PC-9 (cell line): ENCODE measurements at regions not wholly inside any gene's neighbourhood (a gene's known extent, or its start where the extent isn't known, plus 50 kb on each side); places are given as distances from the start of the nearest gene placed in this dataset.

Source experiments
- BruUV-seq: library from RNA; stranded (reverse); fragments of 400-500 nt; replicated peaks from 2 replicates; lab custom pipeline; 2021; lab: Mats Ljungman, UMichigan
- CTCF ChIA-PET: fragments of 300-600 bp; sonication (Branson Sonifier 250); formaldehyde crosslinking; loops from one replicate; lab custom pipeline; 2022; ENCODE audit warnings: antibody characterized with exemption; lab: Charles Lee
- POLR2A ChIA-PET: fragments of 300-600 bp; sonication (Branson Sonifier 250); formaldehyde crosslinking; loops from one replicate; lab custom pipeline; 2022; ENCODE audit warnings: antibody characterized with exemption; ENCODE audit not compliant: unreplicated experiment; lab: Charles Lee
- DNase-seq, 2 experiments: peaks; one replicate each; pipeline versions ENCODE4 v3.0.0 to v3.0.0-alpha.2; 2015 to 2022; ENCODE audit warnings: mixed read lengths in 1 of 2
- H2AFZ ChIP-seq: fragments of 200-600 bp; sonication (generic); 2 replicates; pipeline ENCODE4 v1.8.1; 2017; ENCODE audit warnings: antibody characterized with exemption
- H3F3A ChIP-seq: fragments of 200-600 bp; sonication (generic); 2 replicates; pipeline ENCODE4 v1.8.1; 2017; ENCODE audit warnings: antibody characterized with exemption, mild to moderate bottlenecking, low read depth; ENCODE audit not compliant: insufficient read depth
- H3K27ac ChIP-seq: fragments of 200-600 bp; sonication (generic); 2 replicates; pipeline ENCODE4 v1.6.1; 2016; ENCODE audit warnings: mixed run types
- H3K27me3 ChIP-seq: fragments of 200-600 bp; sonication (generic); 2 replicates; pipeline ENCODE4 v1.6.1; 2016; ENCODE audit warnings: low read depth, mixed run types; ENCODE audit not compliant: insufficient read depth
- H3K36me3 ChIP-seq: fragments of 200-600 bp; sonication (generic); 2 replicates; pipeline ENCODE4 v1.6.1; 2016; ENCODE audit warnings: low read depth, mixed run types
- H3K4me1 ChIP-seq: fragments of 200-600 bp; sonication (generic); replicated peaks from 2 replicates; pipeline ENCODE4 v1.6.1; 2016; ENCODE audit warnings: mixed run types; ENCODE audit not compliant: insufficient read depth
- H3K4me2 ChIP-seq: fragments of 200-600 bp; sonication (generic); 2 replicates; pipeline ENCODE4 v1.6.1; 2017; ENCODE audit warnings: mixed run types
- H3K4me3 ChIP-seq: fragments of 200-600 bp; sonication (generic); 2 replicates; pipeline ENCODE4 v1.6.1; 2016; ENCODE audit warnings: mixed run types
- H3K79me2 ChIP-seq: fragments of 200-600 bp; sonication (generic); 2 replicates; pipeline ENCODE4 v1.6.1; 2017; ENCODE audit warnings: low read depth, mixed run types
- H3K9me2 ChIP-seq: fragments of 200-600 bp; sonication (generic); 2 replicates; pipeline ENCODE4 v1.8.1; 2017; ENCODE audit warnings: mild to moderate bottlenecking; ENCODE audit not compliant: insufficient read depth
- H3K9me3 ChIP-seq: fragments of 200-600 bp; sonication (generic); 2 replicates; pipeline ENCODE4 v1.8.1; 2016; ENCODE audit warnings: low read depth; ENCODE audit not compliant: insufficient read depth
- H4K20me1 ChIP-seq: fragments of 200-600 bp; sonication (generic); 2 replicates; pipeline ENCODE4 v1.8.1; 2017; ENCODE audit not compliant: insufficient read depth
- EZH2 ChIP-seq: fragments of 200-600 bp; sonication (generic); IDR thresholded peaks from 2 replicates; pipeline ENCODE4 v1.8.0; 2017; ENCODE audit warnings: antibody characterized with exemption, low read depth
- intact Hi-C: fragments of 100-400 bp; cut with micrococcal nuclease; formaldehyde crosslinking; loops from one replicate; pipeline ENCODE4 v1.10.0; 2022; ENCODE audit not compliant: unreplicated experiment
- TF ChIP-seq, protein P1 (sequence below): fragments of 200-600 bp; sonication (generic); conservative IDR thresholded peaks from 2 replicates; pipeline ENCODE4 v1.6.1; 2017; ENCODE audit warnings: mixed run types, antibody characterized with exemption, mild to moderate bottlenecking, moderate library complexity

DNA sequence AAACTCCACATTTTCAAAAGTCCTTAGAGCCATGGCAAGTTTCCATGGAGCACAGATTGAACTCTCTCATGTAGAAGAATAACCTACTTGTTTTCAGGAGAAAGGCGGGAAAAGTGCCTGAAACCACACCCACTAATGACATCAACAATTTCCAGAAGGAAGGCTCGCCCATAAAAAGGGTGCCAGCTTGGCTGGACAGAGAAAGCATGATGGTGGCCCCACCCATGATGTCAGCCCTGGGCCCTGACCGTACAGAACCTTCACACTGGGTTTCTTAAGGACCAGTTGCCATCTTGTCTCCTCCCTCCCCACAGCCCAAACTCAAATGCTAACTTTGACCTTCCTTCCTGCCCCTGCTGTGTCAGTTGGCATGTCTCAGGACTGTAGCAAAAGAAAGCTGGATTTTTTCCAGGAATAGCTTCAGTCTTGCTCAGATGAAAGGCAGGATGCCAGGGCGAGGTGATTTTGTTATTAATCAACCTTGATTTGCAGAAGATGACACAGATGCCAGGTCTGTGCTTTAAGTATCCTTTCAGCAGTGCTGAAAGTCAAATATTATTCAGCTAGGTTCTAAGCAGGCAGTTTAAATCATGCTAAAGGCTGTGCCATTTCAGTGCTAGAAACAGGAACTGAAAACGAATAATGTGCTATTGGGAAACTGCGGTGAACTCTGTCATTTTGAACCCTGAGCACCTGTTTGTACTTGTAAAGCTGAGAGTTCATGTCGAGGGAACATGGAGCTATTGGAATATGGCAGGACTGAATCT, 89.5 kb upstream of the RFC3 start:
- no peak for DNase-seq
- no peak overlapping the region for H2AFZ ChIP-seq
- ChIA-PET POLR2A (interaction anchor here (0.6 kb wide), 1 partner anchor 353 kb away, joined by 10 read pairs; no protein-coding TSS in a partner anchor), CTCF (no interaction called here)
- no peaks in the 10 kb centered on the region for H3K9me2 ChIP-seq
- no peaks in the 10 kb centered on the region for H3K79me2 ChIP-seq
- no peak overlapping the region for H3K4me2 ChIP-seq
- peaks cover 6% of the 10 kb centered on the region; the same call in 1 of the 2 replicates for H3K4me1 ChIP-seq
- H3K9me3 ChIP-seq, result no peaks in the 10 kb centered on the region
- H3F3A ChIP-seq, result no peaks in the 10 kb centered on the region
- no peaks in the 10 kb centered on the region for H3K36me3 ChIP-seq
- H4K20me1 ChIP-seq, result no peaks in the 10 kb centered on the region
- no peak overlapping the region for H3K4me3 ChIP-seq
- H3K27me3 ChIP-seq, result no peaks in the 10 kb centered on the region
- BruUV-seq, result no TSS peak
- TF ChIP-seq, protein P1, sequence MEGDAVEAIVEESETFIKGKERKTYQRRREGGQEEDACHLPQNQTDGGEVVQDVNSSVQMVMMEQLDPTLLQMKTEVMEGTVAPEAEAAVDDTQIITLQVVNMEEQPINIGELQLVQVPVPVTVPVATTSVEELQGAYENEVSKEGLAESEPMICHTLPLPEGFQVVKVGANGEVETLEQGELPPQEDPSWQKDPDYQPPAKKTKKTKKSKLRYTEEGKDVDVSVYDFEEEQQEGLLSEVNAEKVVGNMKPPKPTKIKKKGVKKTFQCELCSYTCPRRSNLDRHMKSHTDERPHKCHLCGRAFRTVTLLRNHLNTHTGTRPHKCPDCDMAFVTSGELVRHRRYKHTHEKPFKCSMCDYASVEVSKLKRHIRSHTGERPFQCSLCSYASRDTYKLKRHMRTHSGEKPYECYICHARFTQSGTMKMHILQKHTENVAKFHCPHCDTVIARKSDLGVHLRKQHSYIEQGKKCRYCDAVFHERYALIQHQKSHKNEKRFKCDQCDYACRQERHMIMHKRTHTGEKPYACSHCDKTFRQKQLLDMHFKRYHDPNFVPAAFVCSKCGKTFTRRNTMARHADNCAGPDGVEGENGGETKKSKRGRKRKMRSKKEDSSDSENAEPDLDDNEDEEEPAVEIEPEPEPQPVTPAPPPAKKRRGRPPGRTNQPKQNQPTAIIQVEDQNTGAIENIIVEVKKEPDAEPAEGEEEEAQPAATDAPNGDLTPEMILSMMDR, result no peak
- TF ChIP-seq EZH2, result no peak
- intact Hi-C loops, result no loop called here
- no peak overlapping the region for H3K27ac ChIP-seq

DNA sequence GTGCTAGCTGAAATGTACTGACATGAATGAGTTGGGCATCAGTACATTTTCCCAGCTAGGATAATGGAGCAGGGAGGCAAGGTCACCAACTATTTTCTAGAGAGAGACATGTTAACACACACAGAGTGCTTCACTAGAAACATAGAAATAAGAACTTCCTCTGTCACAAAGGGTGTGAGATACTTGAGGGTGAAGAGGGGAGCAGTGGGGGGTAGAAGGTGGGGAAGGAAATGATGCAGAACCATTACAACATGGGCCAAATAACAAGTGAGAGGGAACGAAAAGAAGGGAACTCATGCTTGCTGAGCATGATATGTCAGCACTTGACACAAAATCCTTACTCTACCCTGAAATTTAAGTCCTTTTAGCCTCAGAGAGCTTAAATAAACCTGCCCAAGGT, 87.8 kb upstream of the RFC3 start:
- POLR2A ChIA-PET, result no interaction called here
- Histone ChIP-seq H3K9me2 (no peaks in the 10 kb centered on the region), H3K4me2 (no peak overlapping the region), H3K4me1 (no peaks in the 10 kb centered on the region), H3K79me2 (no peaks in the 10 kb centered on the region), H3K9me3 (no peaks in the 10 kb centered on the region), H3K4me3 (no peak overlapping the region), H3K36me3 (no peaks in the 10 kb centered on the region), H3F3A (no peaks in the 10 kb centered on the region), H3K27ac (no peak overlapping the region), H4K20me1 (no peaks in the 10 kb centered on the region), H3K27me3 (no peaks in the 10 kb centered on the region), H2AFZ (no peak overlapping the region)
- CTCF ChIA-PET, result no interaction called here
- DNase-seq, result no peak
- TF ChIP-seq, protein P1, result no peak
- TF ChIP-seq EZH2, result no peak
- intact Hi-C loops, result no loop called here
- BruUV-seq, result no TSS peak

DNA sequence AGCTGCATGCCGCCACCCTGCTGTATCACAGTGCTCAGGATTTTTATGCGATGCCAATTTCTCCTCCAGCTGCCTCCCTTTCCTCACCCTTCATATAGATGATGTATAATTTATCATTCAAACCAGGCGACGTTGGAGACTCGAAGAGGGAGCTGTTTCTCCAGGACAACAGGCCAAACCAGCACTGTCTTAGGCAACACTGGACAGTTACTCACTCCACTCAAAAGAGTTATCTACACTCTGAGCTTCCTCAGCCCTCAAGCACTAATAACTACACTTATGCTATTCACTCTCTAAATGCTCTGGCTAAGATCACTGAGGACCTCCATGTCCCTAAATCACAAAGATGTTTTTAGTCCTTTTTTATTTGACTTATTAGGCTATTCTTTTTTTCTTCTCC, 87.3 kb upstream of the RFC3 start:
- no peak overlapping the region for H3K4me2 ChIP-seq
- H3K9me2 ChIP-seq, result no peaks in the 10 kb centered on the region
- no TSS peak for BruUV-seq
- no peaks in the 10 kb centered on the region for H3K36me3 ChIP-seq
- ChIA-PET POLR2A (no interaction called here), CTCF (no interaction called here)
- no peak overlapping the region for H2AFZ ChIP-seq
- intact Hi-C loops, result no loop called here
- H3K27ac ChIP-seq, result no peak overlapping the region
- H3F3A ChIP-seq, result no peaks in the 10 kb centered on the region
- no peaks in the 10 kb centered on the region for H3K27me3 ChIP-seq
- no peak overlapping the region for H3K4me3 ChIP-seq
- no peaks in the 10 kb centered on the region for H3K4me1 ChIP-seq
- no peak for DNase-seq
- H3K9me3 ChIP-seq, result no peaks in the 10 kb centered on the region
- no peaks in the 10 kb centered on the region for H3K79me2 ChIP-seq
- TF ChIP-seq, protein P1, result no peak
- no peak for TF ChIP-seq EZH2
- H4K20me1 ChIP-seq, result no peaks in the 10 kb centered on the region
